CD1c-positive myeloid dendritic cell (primary cell): ENCODE measurements at regions not wholly inside any gene's neighbourhood (a gene's known extent, or its start where the extent isn't known, plus 50 kb on each side); places are given as distances from the start of the nearest gene placed in this dataset.
"Not testable (repeated sequence)": the region's sequence is repeated elsewhere in the genome, so short reads cannot be mapped to it uniquely, and the experiment has no call there.

Source experiments
- DNase-seq: peaks from one replicate; pipeline ENCODE4 v3.0.0-alpha.2; 2016; ENCODE audit errors: extremely low spot score

DNA sequence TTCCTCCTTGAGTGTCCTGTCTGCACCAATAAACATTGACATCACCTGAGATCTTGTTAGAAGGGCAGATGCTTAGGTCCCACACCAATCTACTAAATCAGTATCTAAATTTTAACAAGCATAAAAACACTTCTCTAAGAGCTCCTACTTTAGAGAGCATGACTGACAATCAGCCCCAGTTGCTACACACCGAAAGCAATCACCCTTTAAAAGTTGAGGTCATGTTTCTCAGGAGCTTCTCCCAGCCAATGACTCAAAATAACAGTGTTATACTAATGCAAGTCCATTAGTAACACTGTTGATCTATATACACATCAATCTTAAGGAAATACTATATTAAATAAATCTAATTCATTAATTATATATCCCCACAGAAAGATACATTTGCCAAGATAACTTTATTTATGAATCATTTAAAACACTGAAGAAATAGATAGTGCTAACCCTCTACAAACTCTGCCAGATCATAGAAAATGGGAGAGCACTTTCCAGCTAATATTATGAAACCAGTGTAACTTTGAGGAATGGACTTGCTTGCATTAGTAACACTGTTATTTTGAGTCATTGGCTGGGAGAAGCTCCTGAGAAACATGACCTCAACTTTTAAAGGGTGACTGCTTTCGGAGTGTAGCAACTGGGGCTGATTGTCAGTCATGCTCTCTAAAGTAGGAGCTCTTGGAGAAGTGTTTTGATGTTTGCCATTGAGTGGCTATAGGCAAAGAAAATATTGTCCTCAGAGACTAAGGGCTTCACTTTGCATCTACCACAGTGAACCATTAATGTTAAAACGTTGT is 109.8 kb upstream of the HDX start:
- DNase-seq = no peak

DNA sequence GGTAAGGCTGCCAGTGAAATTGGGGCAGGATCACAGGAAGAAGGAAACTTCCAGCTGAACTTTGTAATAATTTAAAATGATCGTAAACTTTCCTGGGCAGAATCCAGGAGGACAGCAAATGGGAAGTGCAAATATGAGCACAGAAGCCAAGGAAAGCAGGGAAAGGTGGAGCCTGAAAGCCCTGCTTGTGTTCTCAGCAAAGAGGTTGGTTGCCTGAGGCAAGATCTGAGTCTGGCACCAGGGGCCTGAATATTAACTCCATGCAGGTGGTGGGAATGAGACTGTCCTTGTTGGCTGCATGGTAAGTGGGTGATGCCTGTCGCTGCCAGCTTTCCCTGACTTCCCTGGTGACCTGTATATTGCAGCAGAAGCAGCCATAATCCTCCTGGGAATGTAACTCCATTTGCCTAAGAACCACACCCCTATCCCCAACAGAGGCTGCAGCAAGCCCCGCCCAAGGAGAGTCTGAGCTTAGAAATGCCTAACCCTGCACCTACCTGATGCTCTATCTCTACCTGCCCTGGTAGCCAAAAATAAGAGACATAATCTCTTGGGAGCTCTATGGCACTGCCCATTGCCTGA is 132.0 kb upstream of the HDX start:
- no peak for DNase-seq

- DNase-seq = no peak
Measured at GRCh38 chrX:84666086-84666485, 163.8 kb upstream of the HDX start.

- no peak for DNase-seq
Measured at GRCh38 chrX:84690228-84690627, 188.0 kb upstream of the HDX start.

- DNase-seq = no peak
Measured at GRCh38 chrX:84709987-84710386, 207.7 kb upstream of the HDX start.

DNA sequence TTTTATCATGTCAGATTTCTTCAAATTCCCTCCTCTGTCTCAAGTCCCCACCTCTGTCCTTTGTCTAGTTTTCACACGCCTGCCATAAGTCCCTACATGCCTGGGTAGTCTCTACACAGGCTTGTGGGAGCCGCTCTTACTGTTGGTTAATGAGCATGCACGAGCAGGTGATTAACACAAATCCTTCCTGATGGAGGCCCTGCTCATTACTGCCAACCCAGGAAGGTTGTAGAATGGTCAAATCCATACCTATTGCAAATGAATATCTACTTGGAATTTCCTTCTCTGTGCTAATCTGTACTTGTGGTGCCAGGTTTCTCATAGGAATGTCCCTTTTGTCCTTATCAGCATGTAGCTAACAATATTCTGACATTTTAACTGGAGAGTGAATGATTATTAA is 208.4 kb upstream of the HDX start:
- DNase-seq = no peak

GRCh38 chrX:84712621-84713020 is 210.4 kb upstream of the HDX start:
- DNase-seq = no peak

DNA sequence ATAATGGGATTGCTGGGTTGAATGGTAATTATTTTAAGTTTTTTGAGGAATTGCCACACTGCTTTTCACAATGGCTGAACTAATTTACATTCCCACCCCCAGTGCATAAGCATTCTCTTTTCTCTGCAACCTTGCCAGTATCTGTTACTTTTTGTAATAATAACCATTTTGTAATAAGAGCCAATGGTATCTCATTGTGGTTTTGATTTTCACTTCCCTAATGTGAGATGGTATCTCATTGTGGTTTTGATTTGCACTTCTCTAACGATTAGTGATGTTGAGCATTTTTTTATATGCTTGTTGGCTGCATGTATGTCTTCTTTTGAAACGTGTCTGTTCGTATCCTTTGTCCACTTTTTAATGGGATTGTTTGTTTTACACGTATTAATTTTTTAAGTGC is 213.1 kb upstream of the HDX start:
- peak; percentile 44 for DNase-seq

DNA sequence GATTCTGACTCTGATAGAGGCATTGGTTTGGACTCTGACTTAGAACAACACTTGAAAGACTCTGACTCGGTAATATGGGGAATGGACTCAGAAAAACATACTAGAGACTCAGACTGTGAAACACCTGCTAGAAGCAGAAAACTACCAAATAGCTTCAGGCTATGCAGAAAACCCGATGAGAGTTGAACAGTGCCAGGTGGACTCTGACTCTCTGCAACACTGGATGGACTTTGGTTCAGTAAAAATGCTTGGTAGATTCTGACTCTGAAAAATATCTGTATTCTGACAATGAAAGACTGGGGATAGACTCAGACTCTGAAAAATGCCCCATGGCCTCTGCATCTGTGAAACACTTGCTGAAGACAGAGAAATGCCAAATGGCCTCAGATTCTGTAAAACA is 215.1 kb upstream of the HDX start:
- DNase-seq = no peak

GRCh38 chrX:84721416-84721815 is 219.2 kb upstream of the HDX start:
- DNase-seq = no peak

DNA sequence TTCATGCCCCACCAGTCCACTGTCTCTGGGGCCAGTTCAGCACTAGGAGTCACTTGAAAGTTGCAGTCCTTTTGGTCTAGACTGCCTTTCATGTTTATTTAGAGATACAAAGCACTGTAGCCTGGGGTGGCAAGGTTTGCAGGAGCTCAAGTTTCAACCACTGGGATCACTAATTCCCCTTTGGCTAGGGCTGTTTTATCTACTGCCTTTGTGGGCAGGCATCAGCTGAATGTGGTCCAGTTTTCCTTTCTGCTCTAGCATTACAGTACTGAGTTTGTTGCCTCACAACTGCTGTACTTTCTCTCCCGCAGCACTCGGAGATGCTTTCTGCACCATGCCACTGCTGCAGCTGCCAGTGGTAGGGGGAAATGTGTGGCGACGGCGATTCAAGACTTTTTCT is 222.3 kb upstream of the HDX start:
- no peak for DNase-seq

DNA sequence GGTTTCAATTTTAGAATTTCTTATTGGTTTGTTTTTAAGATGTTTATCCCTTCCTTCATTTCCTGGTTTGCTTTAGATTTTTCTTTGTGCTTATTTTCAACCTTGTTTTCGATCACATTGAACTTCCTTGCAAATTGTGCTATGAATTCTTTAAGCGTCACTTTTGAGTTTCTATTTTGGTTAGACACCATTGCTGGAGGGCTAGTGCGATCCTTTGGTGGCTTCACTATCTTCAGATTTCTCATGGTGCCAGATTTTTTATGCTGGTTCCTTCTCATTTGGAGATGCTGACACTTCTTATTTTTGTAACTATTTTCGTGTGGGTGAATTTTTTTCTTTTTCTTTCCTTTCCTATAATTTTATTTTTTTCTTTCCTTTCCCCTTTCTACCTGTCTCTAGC is 227.2 kb upstream of the HDX start:
- no peak for DNase-seq

DNA sequence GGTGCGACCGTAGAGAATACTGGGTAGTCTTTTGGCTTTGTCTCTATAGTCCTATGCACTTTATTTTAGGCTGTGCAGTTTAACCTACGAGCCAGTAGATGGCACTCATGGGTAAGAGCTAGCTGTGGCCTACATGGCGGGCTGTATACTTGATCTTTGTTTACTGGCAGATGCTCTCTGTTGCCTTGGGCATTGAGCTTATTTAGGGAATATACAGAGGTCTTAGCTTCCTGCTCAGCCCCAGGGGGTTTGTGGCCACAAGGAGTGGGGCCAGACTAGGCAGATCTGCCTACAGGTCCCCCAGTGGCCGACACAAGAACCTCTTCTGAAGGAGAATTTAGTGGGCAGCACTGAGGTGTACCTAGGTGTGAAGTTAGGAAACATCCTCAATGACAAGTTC is 227.6 kb upstream of the HDX start:
- peak; percentile 33 for DNase-seq

- no peak for DNase-seq
Measured at GRCh38 chrX:84735025-84735424, 232.8 kb upstream of the HDX start.

- no peak for DNase-seq
Measured at GRCh38 chrX:84737471-84737871, 235.2 kb upstream of the HDX start.

DNA sequence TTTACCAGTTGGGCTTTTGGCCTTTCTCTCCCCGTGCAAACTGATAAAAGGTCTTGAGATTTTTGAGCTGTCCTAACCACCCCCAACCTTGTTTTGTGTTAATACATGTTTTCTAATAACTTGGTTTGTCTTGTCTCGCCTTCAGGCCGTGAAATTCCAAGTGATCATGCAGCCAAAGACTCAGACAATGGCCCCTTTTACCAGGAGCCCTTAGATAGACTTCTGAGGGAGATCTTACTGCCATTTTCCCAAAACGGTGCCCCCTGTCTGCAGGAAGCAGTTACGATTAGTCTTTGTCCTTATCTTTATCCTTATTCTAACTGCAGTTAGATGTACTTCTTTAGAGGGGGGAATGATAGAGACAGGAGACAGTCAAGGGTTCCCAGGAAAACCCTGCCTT is 245.3 kb upstream of the HDX start:
- DNase-seq = no peak

- no peak for DNase-seq
Measured at GRCh38 chrX:84748965-84749656, 246.9 kb upstream of the HDX start.

GRCh38 chrX:84760560-84760959 is 243.1 kb upstream of the APOOL start:
- no peak for DNase-seq

- DNase-seq = no peak
Measured at GRCh38 chrX:84796321-84796720, 207.4 kb upstream of the APOOL start.

DNA sequence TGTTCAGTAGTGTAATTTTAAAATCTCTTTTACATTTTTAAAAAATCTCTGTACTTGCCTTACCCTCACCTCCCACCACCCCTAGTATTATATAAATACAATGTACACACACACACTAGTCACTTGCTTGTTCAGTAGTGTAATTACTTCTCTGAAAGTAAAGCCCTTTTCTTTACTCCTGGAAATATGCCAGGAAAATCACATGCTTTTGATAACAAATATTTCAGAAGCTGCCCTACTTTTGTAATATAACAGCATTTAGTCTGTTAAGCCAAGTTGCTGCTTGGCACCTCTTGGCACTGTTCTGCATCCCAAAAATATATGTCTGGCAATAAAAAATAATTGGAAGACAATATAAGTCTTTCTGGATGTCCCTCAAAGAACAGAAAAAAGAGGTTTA is 172.8 kb upstream of the APOOL start:
- no peak for DNase-seq

DNA sequence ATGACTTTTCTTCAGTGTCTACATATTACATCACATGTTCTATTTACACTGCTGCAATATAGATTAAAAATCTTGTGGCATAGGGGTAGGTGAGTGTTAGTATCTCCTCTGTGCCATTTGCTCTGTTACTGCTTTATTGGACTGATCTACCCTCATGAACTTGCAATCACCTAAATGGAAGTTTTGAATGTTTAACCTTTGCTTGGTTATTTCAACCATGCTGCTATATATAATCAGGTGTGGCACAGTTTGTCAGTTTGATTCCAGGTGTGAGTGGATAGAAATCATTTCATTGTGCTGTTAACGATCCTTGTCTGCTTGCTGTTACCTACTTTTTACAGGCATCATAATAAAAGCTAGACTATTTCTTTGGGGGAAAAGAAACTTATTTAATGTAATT is 157.1 kb upstream of the APOOL start:
- DNase-seq = not testable (repeated sequence)

DNA sequence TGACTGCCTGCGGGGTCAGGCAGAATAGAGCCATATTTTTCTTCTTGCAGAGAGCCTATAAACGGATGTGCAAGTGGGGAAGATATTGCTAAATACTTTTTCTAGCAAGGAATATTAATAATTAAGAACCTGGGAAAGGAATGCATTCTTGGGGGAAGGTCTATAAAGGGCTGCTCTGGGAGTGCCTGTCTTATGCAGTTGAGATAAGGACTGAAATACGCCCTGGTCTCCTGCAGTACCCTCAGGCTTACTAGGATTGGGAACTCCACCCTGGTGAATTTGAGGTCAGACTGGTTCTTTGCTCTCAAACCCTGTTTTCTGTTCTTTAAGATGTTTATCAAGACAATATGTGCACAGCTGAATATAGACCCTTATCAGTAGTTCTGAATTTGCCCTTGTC is 152.5 kb upstream of the APOOL start:
- not testable (repeated sequence) for DNase-seq

DNA sequence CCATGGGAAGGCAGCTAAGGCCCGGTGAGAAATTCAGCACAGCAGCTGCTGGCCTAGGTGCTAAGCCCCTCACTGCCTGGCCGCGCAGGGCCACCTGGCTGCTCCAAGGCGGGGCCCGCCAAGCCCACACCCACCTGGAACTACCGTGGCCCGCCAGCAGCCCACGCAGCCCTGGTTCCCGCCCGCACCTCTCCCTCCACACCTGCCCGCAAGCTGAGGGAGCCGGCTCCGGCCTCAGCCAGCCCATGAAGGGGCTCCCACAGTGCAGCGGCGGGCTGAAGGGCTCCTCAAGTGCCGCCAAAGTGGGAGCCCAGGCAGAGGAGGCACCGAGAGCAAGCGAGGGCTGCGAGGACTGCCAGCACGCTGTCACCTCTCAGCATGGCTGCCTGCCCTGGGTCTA is 146.9 kb upstream of the APOOL start:
- not testable (repeated sequence) for DNase-seq
